Adipocyte (in vitro differentiated cells): ENCODE measurements at regions not wholly inside any gene's neighbourhood (a gene's known extent, or its start where the extent isn't known, plus 50 kb on each side); places are given as distances from the start of the nearest gene placed in this dataset.
A peak's percentile ranks its signal among the peaks of the same experiment; 100 is the strongest.
"Not testable (repeated sequence)": the region's sequence is repeated elsewhere in the genome, so short reads cannot be mapped to it uniquely, and the experiment has no call there.

Source experiments
- DNase-seq: peaks from one replicate; pipeline ENCODE4 v3.0.0-alpha.2; 2015; ENCODE audit warnings: low read depth
- H3K27me3 ChIP-seq: replicated peaks from 2 replicates; pipeline ENCODE4 v1.7.0; 2013; ENCODE audit warnings: mild to moderate bottlenecking, low read length, moderate library complexity; ENCODE audit not compliant: control insufficient read depth, insufficient read depth
- H3K36me3 ChIP-seq: 2 replicates; pipeline ENCODE4 v1.7.0; 2013; ENCODE audit warnings: low read length, mild to moderate bottlenecking, moderate library complexity; ENCODE audit not compliant: control insufficient read depth, insufficient read depth, severe bottlenecking
- H3K4me1 ChIP-seq: 2 replicates; pipeline ENCODE4 v1.7.0; 2013; ENCODE audit warnings: mild to moderate bottlenecking, low read length, moderate library complexity; ENCODE audit not compliant: control insufficient read depth, insufficient read depth
- H3K4me3 ChIP-seq: 2 replicates; pipeline ENCODE4 v1.7.0; 2013; ENCODE audit warnings: mild to moderate bottlenecking, low read length, moderate library complexity
- H3K9ac ChIP-seq: 2 replicates; pipeline ENCODE4 v1.7.0; 2013; ENCODE audit warnings: mild to moderate bottlenecking, low read length, moderate library complexity
- H3K9me3 ChIP-seq: 2 replicates; pipeline ENCODE4 v1.7.0; 2013; ENCODE audit warnings: mild to moderate bottlenecking, low read length, moderate library complexity; ENCODE audit not compliant: control insufficient read depth

- Histone ChIP-seq H3K4me3 (no peak overlapping the region), H3K9me3 (no peaks in the 10 kb centered on the region), H3K27me3 (no peaks in the 10 kb centered on the region), H3K9ac (no peak overlapping the region), H3K4me1 (no peaks in the 10 kb centered on the region), H3K36me3 (no peaks in the 10 kb centered on the region)
- DNase-seq, result no peak
Measured at GRCh38 chr21:14824126-14824525, 240.7 kb downstream of the NRIP1 start.

- peaks cover 9% of the 10 kb centered on the region for H3K4me1 ChIP-seq
- no peaks in the 10 kb centered on the region for H3K36me3 ChIP-seq
- H3K4me3 ChIP-seq, result no peak overlapping the region
- H3K9me3 ChIP-seq, result peaks cover 8% of the 10 kb centered on the region
- H3K27me3 ChIP-seq, result no peaks in the 10 kb centered on the region
- no peak overlapping the region for H3K9ac ChIP-seq
- DNase-seq, result no peak
Measured at GRCh38 chr21:14817311-14817710, 247.5 kb downstream of the NRIP1 start.

- no peak overlapping the region for H3K9ac ChIP-seq
Measured at GRCh38 chr21:14814991-14815390, 249.8 kb downstream of the NRIP1 start.

GRCh38 chr21:14814282-14814681 lies 250.5 kb downstream of the NRIP1 start:
- Histone ChIP-seq H3K9me3 (peaks cover 9% of the 10 kb centered on the region), H3K9ac (no peak overlapping the region), H3K4me3 (no peak overlapping the region), H3K27me3 (no peaks in the 10 kb centered on the region), H3K36me3 (no peaks in the 10 kb centered on the region), H3K4me1 (peaks cover 9% of the 10 kb centered on the region)
- no peak for DNase-seq

More at GRCh38 chr21:14814991-14815390, 249.8 kb downstream of the NRIP1 start:
- peak; percentile 18 for DNase-seq
- H3K9me3 ChIP-seq, result peaks cover 9% of the 10 kb centered on the region
- no peaks in the 10 kb centered on the region for H3K36me3 ChIP-seq
- no peak overlapping the region for H3K4me3 ChIP-seq
- H3K27me3 ChIP-seq, result no peaks in the 10 kb centered on the region
- peaks cover 9% of the 10 kb centered on the region for H3K4me1 ChIP-seq

- H3K4me1 ChIP-seq, H3K4me3 ChIP-seq, H3K9me3 ChIP-seq, H3K9ac ChIP-seq, DNase-seq, H3K27me3 ChIP-seq, H3K36me3 ChIP-seq: not testable (repeated sequence)
Measured at GRCh38 chr21:14804170-14804569, 258.1 kb upstream of the SAMSN1 start.

GRCh38 chr21:14797543-14797942 lies 251.4 kb upstream of the SAMSN1 start:
- Histone ChIP-seq H3K9ac (no peak overlapping the region), H3K4me1 (no peaks in the 10 kb centered on the region), H3K27me3 (no peaks in the 10 kb centered on the region), H3K36me3 (no peaks in the 10 kb centered on the region), H3K9me3 (peaks cover 19% of the 10 kb centered on the region), H3K4me3 (no peak overlapping the region)
- no peak for DNase-seq

GRCh38 chr21:14787312-14787711 lies 241.2 kb upstream of the SAMSN1 start:
- no peaks in the 10 kb centered on the region for H3K36me3 ChIP-seq
- no peaks in the 10 kb centered on the region for H3K27me3 ChIP-seq
- H3K9ac ChIP-seq, result no peak overlapping the region
- H3K4me3 ChIP-seq, result no peak overlapping the region
- DNase-seq, result no peak
- H3K9me3 ChIP-seq, result peaks cover 5% of the 10 kb centered on the region
- H3K4me1 ChIP-seq, result no peaks in the 10 kb centered on the region

GRCh38 chr21:14785679-14786078 lies 239.6 kb upstream of the SAMSN1 start:
- Histone ChIP-seq H3K4me3 (no peak overlapping the region), H3K9ac (no peak overlapping the region), H3K36me3 (no peaks in the 10 kb centered on the region), H3K4me1 (no peaks in the 10 kb centered on the region), H3K27me3 (no peaks in the 10 kb centered on the region), H3K9me3 (peaks cover 5% of the 10 kb centered on the region)
- DNase-seq, result no peak

- Histone ChIP-seq H3K9ac (no peak overlapping the region), H3K36me3 (no peaks in the 10 kb centered on the region), H3K9me3 (no peaks in the 10 kb centered on the region), H3K4me3 (no peak overlapping the region), H3K27me3 (no peaks in the 10 kb centered on the region), H3K4me1 (no peaks in the 10 kb centered on the region)
- DNase-seq, result peak; percentile 2
Measured at GRCh38 chr21:14773777-14774345, 227.7 kb upstream of the SAMSN1 start.

GRCh38 chr21:14771593-14771992 lies 225.5 kb upstream of the SAMSN1 start:
- Histone ChIP-seq H3K36me3 (no peaks in the 10 kb centered on the region), H3K27me3 (no peaks in the 10 kb centered on the region), H3K4me1 (no peaks in the 10 kb centered on the region), H3K9ac (no peak overlapping the region), H3K4me3 (no peak overlapping the region), H3K9me3 (no peaks in the 10 kb centered on the region)
- no peak for DNase-seq

GRCh38 chr21:14768042-14768441 lies 221.9 kb upstream of the SAMSN1 start:
- no peak overlapping the region for H3K4me3 ChIP-seq
- H3K4me1 ChIP-seq, result no peaks in the 10 kb centered on the region
- no peak overlapping the region for H3K9ac ChIP-seq
- DNase-seq, result no peak
- no peaks in the 10 kb centered on the region for H3K36me3 ChIP-seq
- H3K27me3 ChIP-seq, result no peaks in the 10 kb centered on the region
- H3K9me3 ChIP-seq, result no peaks in the 10 kb centered on the region

GRCh38 chr21:14767192-14767852 lies 221.2 kb upstream of the SAMSN1 start:
- H3K9ac ChIP-seq, result no peak overlapping the region
- H3K4me1 ChIP-seq, result no peaks in the 10 kb centered on the region
- H3K4me3 ChIP-seq, result no peak overlapping the region
- no peaks in the 10 kb centered on the region for H3K36me3 ChIP-seq
- H3K9me3 ChIP-seq, result no peaks in the 10 kb centered on the region
- H3K27me3 ChIP-seq, result no peaks in the 10 kb centered on the region
- DNase-seq, result no peak
